ENCODE measurements at regions not wholly inside any gene's neighbourhood (a gene's known extent, or its start where the extent isn't known, plus 50 kb on each side); places are given as distances from the start of the nearest gene placed in this dataset.
"Not testable (repeated sequence)": the region's sequence is repeated elsewhere in the genome, so short reads cannot be mapped to it uniquely, and the experiment has no call there.

DNA sequence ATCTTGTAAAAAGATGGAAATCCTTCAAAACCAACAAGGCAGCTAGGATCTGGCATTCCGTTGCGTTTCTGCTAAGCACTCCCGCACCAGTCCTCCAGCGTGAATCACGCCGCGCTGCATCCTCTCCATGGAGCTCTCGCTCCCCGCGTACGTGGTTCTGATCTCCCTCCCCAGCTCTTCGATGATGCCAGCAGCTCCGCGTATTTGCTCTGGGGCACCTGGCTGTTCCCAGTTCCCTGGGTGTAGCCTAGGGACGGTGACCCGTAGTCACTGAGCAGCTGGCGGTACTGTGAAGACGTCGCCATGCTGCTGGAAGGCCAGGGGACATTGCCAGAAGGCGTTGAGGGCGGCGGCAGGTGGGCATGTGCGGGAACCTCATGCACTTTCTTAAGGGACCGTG, 407.5 kb downstream of the RNF144A start:
- no peak for DNase-seq

DNA sequence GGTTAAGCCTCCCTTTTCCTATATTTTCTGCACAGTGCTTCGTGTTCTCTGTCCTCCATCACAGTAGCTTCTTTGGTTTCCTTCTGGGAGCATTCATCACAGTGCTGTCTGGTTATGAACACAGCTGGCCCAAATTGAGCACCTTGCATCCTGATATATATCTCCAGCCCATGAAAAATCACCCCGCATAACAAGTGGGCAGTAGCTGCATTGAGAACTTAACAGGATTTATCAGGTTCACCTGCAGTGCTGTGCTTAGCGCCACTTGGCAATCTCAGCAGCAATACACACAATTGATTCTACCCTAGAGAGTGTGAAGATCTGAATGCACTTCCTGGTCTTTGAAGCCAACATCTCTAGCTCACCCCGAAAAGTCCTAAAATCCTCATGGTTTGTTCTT, 408.0 kb downstream of the RNF144A start:
- no peak for DNase-seq

DNA sequence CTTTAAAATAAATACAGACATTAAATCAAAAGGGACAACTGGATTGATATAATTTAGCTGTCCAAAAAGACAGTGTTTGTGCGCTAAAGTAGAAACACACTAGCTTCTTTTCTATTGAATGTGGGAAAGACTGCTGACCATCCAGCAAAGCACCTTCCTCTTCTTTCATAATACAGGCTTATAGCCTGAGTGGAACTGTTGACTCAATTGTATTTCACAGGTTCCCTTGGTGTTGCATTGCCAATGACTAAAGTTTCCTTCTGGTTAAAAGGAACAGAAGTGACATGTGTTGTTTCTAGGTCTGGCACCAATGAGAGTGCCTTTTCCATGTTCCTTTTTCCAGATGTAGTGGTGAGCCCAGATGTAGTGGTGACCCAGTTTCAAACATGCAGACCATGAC, 412.3 kb downstream of the RNF144A start:
- DNase-seq: no peak

DNA sequence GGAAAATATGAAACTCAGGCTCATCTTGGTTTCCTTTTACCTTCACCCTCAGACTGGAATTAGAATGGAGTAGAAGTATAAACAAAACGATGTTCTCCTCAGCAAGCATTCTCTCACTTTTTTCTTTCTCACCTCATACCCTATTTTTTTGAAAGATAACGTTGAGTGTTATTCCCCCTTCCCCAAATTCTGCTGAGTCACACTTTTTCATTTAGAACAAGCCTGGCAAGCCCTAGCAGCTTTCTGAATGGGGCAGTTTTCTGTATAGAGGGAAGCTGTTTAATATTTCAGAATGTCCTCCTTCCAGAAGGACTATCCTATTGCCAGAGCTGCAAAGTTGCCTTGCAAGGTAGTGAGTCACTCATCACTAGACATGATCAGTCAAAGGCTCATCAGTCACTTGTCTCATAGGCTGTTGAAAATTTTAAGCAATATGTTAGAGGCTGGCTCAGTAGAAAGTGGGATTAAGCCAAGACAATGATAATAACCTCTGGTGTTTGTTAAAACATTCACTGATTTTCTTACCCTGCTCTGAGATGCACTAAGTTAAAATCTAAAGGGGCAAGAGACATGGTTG, 416.1 kb downstream of the RNF144A start:
- DNase-seq: no peak

DNA sequence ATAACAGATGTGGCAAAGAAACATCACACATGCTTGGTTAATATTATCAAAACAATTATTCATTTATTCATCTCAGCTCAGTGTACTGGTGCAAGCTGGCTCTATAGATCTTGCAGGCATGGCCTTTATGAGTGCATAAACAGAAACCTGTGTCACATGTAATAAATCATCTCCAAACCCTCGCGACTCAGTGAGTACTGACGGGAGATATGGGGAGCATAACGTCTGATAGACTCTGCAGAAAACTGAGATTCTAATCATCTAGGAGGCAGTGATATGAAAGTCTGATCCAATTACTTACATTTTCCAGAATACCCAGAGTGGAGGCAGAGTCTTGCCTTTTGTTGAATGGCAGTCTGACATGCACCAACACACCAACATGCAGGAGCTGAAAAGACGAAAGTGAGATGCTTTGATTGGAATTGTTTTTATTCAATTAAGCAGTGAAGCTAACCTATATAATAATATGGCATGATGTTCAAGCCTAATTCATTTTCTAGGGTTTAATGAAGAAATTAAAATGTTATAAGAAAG, 416.8 kb downstream of the RNF144A start:
- DNase-seq: no peak

DNA sequence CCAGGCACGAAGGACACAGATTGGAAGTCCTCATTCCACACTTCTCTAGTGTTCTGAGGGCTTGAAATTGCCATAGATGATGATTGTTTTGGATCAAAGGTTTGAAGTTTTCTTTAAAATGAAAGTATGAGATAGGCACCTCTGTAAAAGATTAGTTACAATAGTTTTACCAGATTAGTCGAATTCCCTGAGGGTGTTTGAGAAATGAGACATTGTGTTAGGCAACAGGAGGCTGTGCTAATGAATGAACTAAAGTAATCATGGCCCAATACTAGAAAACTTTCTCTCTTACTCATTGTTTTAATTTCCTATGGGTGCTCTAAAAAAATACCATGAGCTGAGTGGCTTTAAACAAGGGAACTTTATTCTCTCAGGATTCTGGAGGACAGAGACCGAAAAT, 421.7 kb downstream of the RNF144A start:
- no peak for DNase-seq

DNA sequence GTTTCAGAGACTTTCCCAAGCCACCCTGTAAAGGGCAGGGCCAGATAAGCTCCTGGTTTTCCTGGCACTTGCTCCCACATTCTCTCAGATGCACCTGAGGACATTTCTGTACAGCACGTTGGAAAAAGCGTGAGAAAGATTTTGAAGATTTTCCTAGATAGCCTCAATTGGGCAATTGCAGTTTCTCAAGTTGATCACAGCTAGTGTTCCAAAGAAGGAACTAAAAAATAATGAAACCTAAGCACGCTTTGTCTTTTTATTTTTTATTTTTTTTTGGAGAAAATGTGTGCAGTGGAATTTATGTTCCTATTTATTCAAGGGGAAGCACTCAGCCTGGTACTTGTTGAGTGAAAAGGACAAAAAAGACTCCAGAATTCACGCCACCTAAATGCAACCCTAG, 429.1 kb downstream of the RNF144A start:
- no peak for DNase-seq

DNA sequence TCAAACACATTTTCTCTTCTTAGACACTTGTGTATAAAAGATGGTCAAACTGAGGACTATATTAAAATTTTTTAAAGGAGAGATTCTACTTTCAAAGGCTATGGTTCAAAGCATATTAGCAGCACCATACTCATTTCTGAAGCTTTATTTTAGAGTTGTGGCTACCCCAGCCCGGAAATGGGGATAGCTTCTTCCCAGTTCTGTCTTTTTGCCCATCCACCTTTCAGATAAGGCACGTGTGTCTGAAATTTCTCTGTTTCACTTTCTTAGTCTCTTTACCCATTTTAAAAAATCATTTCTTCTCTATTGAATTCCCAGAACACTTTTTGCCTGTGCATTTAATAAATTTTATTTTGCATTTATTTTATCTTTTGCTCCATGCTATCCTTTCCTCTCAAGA, 431.5 kb downstream of the RNF144A start:
- DNase-seq: no peak

DNA sequence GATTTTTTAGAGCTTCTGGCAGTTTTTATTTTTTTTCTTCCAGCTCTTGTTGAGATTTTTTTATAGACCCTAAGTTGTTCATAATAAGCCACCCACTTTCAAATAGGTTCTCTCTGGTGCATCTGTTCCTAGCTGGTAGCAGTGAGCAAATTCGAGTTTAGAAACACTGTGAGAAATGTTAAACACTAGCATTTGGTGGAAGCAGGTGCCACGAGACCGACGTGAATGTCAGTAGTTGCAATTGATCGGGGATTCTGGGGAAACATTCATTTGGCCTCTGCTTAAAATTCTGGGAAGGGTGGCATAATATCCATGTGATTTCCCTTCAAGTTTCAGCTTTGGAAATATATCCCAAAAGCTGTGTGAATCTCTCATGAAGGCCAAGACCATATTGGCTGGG, 435.0 kb downstream of the RNF144A start:
- DNase-seq: no peak

DNA sequence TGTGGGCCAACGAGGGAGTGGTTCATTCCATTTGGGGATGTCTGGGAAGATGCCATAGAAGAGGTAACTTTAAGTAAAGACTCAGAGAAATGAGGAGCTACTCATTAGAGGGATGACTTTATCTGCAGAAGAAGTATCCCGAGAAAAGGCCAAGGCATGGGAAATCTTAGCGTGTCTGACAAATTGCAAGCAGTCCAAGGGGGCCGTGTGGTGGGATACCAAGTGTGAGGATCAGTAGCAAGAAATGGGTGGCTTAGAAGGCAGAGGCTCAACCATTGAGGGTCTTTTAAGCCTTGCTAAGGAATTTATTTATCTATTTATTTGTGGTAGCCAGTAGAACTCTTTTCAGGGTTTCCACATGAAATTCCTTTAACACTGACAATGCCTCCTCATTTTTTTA, 436.4 kb downstream of the RNF144A start:
- no peak for DNase-seq

DNA sequence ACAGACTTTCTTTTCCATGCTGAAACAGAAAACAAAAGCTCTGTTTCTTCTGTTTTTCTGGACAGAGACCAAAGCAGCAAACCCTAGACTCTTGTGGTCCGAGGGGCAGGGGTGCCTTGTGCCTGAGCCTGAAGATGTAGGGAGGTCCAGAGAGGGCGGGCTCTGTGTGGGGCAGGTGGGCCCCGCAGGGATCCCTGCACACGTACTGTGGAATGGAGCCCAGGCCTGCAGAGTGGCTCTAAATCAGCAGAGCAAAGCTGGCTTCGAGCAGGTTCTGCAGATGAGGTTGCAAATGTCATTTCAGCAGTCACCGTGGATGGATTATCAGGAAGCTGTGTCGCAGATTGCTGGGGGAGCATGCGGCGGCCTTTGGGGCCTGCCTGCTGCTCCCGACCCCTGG, 438.6 kb downstream of the RNF144A start:
- DNase-seq: no peak

DNA sequence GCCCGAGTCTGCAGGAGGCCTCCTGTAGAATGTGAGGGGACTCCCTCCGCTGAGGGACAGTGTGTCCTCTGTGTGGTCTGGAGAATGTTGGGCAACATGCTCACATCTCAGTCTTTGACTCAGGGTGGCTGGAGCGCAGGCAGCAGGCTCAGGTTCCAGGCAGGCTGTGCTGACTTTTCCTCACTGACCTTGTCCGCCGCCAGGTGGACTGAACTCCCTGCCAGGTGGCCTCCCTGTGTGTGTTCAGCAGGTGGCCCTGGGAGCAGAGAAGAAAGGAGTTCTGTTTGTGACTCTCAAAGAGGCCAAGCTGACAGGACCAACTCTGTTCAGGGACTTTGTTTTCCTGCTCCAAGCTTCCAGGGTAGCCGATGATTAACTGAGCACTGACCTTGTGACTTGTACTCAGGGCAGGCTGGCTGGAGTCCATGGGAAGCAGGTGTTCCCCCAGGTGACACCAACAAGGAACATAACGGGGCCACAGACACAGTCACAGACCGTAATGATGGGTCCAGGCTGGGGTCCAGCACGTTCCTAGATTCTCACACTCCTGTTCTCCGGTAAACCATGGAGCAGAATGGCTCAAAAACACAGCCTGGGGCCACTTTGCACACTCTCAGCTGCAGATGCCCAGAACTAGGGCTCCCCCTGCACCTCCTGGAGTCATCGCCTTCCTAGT, 439.8 kb downstream of the RNF144A start:
- no peak for DNase-seq

DNA sequence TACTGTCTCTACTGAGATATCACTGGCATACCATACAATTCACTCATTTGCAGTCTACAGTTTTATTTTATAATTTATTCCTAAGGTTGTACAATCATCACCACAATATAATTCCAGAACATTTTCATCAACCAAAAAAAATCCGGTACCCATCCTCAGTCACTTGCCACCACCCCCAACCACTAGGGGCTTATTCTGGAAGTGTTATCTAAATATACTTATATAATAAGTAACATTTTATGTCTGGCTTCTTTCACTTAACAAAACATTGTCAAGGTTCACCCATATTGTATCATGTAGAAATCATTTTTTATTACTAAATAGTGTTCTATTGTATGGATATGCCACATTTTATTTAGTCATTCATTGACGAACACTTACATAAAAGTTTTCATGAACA, 440.8 kb downstream of the RNF144A start:
- no peak for DNase-seq

DNA sequence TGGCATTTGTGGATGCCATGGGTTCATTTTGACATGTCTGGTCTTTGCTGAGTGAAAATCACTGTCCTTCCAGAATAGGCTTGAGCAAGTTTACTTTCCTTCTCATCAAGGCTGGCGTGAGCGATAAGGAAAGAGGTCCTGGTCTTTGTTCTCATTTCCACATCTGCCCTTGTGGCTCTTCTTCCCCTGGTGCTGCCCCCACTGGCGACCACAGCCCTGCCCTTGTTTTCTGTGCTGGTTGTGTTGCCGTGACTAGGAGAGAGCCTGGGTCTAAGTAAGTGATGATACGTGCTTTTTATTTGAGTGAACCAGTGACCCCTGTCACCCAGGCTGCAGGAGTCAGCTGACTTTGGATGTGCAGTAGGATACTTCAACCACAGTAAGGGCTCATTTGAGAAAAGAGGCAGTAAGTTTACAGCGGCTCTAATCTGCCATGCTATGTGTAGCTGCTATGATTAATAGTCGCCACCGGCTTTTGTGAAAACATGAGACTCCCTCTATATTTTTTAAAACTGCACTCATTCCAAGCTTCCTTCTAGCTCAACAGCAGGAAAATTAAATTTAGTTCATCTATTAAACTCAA, 441.7 kb downstream of the RNF144A start:
- DNase-seq: no peak

DNA sequence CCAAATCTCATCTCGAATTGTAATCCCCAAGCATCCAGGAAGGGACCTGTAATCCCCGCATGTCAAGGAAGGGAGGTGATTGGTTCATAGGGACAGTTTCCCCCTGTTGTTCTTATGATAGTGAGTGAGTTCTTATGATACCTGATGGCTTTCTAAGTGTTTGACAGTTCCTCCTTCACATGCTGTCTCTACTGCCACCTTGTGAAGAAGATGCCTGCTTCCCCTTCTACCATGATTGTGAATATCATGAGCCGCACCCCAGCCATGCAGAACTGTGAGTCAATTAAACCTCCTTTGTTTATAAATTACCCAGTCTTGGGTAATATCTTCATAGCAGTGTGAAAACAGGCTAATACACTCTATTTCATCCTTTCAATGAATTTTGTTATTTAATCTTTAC, 446.7 kb downstream of the RNF144A start:
- peak in 1 of 2 experiments; percentile 17 for DNase-seq

DNA sequence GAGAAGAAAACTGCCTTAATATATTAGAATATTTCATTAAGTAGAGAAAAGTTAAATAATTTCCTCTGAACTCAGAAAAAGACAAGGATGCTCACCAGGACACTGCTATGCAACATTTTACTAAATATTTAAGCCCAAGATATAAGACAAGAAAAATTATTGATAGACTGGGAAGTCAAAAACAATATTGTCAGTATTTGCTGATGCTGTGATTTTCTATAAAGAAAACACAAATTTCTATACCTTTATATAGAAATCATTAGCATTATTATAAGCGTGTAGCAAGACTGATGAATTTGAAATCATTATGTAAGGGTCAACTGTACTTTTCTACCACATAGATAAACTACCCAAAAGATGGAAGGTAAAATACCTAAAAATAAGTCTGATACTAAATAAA, 451.0 kb downstream of the RNF144A start:
- no peak for DNase-seq

DNA sequence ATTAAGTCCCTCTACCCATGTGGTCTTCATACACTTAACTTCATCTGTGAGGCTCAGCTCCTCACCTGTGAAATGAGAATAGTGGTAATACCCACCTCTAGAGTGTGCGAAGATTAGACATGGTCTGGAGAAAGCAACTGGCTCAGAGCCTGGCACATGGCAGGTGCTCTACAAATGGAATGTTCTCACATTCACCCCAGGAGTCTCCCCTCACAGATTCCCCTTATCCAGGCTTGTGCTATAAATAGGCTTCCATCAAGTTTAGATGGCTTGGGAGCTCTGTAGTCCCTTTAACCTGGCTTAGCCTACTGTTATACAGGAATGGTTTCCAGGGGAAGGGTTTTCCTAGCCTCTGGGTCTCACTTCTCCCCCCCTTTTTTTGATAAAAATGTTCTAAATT, 455.9 kb downstream of the RNF144A start:
- no peak for DNase-seq

DNA sequence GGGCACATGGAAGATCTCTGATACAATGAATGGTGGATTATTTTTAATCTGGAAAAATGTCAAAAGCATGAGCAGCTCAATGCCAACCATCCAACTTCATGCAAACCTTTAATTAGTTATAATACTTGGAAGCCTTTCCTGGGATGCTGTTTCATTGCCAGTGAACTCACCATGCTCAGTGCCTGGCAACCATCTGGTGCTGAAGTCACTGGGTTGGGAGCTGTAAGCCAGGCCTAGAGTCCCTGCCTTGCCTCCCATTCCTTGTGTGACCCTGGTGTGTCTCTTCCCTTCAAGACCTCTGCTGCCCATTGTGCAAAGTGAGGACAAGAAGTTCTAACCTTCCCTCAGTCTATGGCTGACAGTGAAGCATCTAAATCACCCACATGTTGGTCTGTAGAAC, 458.7 kb downstream of the RNF144A start:
- no peak for DNase-seq

DNA sequence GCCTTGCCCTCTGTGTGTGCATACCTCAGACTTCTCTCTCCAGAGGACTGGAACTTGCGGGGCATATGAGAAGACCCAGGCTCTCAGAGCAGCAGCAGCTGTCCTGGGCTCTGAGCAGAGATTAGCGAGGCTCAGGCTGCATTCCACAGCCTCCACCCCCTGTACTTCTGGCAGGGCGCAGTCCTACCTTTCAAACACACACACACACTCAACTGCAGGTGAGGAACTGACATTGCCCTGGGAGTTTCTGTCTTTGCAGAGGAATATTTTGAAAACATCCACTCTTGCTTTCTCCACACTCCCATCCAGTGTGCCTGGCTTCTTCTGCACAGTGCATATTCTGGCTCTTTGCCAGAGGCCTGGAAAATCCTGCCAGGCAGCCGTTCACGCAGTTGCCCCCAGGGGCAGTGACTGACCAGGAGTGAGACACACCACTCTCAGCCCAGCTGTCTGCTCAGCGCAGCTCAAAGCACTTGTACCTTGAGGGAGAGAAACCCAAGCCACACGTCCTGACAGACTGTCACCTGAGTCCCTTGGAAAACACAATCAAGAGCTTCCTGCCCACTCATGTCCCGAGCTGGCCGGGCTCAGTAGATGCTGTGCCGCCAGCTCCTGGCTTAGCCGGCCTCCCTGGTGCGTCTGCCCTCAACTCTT, 460.8 kb downstream of the RNF144A start:
- DNase-seq: peak in 1 of 2 experiments; percentile 52

DNA sequence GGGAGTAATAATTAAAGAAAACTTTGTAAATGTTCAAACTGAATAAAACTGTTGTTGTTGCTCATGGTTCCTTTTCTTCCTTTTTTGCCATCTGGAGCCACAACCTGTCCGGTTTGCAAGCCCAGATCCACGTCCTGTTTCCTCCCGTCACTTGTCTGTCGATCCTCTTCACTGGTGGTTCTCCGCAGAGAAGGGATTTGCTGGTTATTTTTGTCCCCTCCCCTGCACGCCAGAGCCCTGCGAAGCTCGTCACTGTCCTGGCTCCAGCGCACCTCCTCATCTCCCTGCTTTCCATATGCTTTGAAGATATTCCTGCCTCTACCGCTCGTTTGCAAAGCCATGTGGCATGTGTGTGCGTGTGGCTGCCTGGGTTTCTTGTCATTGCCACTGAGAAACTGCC, 461.4 kb downstream of the RNF144A start:
- peak; percentile 25 to 57 for DNase-seq

DNA sequence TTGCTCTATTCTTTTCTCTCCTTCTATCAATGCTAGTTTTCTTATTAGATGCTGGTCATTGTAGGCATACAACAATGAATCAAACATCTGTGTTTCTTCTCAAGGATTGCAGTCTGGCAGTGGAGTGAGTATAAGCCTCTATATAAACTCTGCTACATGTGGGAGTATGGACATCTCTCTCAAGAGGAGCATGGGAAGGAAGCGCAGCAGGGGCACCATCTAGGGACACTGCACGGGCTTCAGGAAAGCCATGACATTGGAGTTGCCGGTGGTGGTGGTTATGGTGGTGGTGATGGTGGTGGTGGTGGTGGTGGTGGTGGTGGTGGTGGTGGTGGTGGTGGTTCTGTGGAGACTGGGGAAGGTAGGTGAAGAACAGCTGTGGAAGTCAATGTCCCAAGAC, 462.6 kb downstream of the RNF144A start:
- peak in 1 of 2 experiments; percentile 16 for DNase-seq

DNA sequence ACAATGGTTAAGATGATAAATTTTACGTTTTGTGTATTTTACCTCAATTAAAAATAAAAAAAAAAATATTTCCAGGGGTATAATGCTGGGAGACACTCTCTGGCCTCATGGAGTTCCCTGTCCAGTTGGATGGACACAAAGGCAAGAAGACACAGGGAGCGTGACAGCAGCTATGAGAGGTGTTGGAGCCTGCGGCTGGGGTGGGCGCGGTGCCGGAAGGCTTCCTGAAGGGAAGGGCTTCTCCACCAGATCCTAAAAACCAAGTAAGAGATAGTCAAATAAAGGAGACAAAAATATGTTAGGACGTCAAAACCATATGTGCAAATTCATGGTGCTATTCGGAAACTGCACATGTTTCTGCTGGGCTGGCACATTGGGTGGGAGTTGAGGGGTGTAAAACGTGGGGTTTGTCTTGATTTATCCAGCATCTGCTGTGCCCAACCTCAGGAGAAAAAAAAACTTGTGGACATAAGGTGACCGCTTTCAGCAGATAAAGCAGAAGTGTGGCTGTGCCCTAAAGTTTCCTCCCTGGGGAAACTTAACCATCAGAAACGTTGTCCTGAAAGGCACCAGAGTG, 467.6 kb downstream of the RNF144A start:
- DNase-seq: no peak

DNA sequence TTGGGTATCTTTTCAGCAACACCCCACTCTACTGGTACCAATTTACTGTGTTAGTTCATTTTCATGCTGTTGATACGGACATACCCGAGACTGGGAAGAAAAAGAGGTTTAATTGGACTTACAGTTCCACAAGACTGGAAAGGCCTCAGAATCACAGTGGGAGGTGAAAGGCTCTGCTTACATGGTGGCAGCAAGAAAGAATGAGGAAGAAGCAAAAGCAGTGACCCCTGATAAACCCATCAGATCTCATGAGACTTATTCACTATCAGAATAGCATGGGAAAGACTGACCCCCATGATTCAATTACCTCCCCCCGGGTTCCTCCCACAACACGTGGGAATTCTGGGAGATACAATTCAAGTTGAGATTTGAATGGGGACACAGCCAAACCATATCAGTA, 473.1 kb downstream of the RNF144A start:
- DNase-seq: not testable (repeated sequence)
